ENCODE measurements at regions not wholly inside any gene's neighbourhood (a gene's known extent, or its start where the extent isn't known, plus 50 kb on each side); places are given as distances from the start of the nearest gene placed in this dataset.

DNA sequence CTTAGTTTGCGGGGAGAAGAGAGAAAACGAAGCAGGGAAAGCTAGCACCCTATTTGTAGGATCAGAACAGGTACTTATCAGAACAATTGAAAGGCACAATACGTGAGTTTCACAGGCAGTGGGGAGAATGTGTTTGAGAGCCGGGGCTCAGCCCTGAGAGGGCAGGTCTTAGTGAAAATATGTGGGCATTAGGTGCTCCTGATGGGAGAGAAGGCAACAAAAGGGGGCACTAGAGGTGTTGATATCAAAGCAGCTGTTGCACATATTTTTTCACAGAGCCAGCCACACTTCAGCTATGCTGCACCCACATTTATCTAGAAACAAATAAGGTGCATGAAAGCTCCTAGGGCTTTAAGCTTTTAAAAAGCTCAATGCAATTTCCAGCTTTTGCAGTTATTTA is 99.7 kb upstream of the MAN2A1 start:
- H3K9me3 ChIP-seq (ENCODE audit: control insufficient read depth in 4 of 4, low read length in 3 of 4), result no peaks in the 10 kb centered on the region
- 91% methylated on average over 4 of the region's 4 CpGs for WGBS
- H3K9ac ChIP-seq (ENCODE audit: low read depth in 1 of 2, low read length in 2 of 2), result no peak overlapping the region
- no peaks in the 10 kb centered on the region for H3K4me1 ChIP-seq (ENCODE audit: control insufficient read depth in 4 of 4, insufficient read depth in 4 of 4, low read length in 3 of 4)
- no peak overlapping the region for H3K4me3 ChIP-seq (ENCODE audit: low read depth in 1 of 3, low read length in 3 of 3)
- H3K36me3 ChIP-seq (ENCODE audit: control insufficient read depth in 4 of 4, insufficient read depth in 3 of 4, low read depth in 1 of 4, low read length in 3 of 4), result no peaks in the 10 kb centered on the region
- H3K27ac ChIP-seq (ENCODE audit: low read depth in 1 of 2, low read length in 2 of 2), result no peak overlapping the region
- no peak for DNase-seq (ENCODE audit: low spot score)
- TF ChIP-seq HNF4A (conservative IDR thresholded peaks at IDR 0.05) (no peak), SP1 (IDR thresholded peaks at IDR 0.05) (no peak), EGR1 (IDR thresholded peaks at IDR 0.05; ENCODE audit: low read depth in 2 of 2) (no peak), HNF4G (IDR thresholded peaks at IDR 0.05) (no peak), YY1 (IDR thresholded peaks at IDR 0.05) (no peak), RAD21 (IDR thresholded peaks at IDR 0.05) (no peak), FOXA2 (IDR thresholded peaks at IDR 0.05) (no peak), JUND (IDR thresholded peaks at IDR 0.05) (no peak), FOXA1 (IDR thresholded peaks at IDR 0.05) (no peak), GABPA (IDR thresholded peaks at IDR 0.05 in 1 of 2, conservative IDR thresholded peaks at IDR 0.05 in 1 of 2) (no peak), RXRA (IDR thresholded peaks at IDR 0.05) (no peak), NR2F2 (IDR thresholded peaks at IDR 0.05) (no peak), TAF1 (conservative IDR thresholded peaks at IDR 0.05) (no peak)
- TF ChIP-seq, protein P1, sequence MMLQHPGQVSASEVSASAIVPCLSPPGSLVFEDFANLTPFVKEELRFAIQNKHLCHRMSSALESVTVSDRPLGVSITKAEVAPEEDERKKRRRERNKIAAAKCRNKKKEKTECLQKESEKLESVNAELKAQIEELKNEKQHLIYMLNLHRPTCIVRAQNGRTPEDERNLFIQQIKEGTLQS (IDR thresholded peaks at IDR 0.05), result no peak
- TF ChIP-seq, protein P2, sequence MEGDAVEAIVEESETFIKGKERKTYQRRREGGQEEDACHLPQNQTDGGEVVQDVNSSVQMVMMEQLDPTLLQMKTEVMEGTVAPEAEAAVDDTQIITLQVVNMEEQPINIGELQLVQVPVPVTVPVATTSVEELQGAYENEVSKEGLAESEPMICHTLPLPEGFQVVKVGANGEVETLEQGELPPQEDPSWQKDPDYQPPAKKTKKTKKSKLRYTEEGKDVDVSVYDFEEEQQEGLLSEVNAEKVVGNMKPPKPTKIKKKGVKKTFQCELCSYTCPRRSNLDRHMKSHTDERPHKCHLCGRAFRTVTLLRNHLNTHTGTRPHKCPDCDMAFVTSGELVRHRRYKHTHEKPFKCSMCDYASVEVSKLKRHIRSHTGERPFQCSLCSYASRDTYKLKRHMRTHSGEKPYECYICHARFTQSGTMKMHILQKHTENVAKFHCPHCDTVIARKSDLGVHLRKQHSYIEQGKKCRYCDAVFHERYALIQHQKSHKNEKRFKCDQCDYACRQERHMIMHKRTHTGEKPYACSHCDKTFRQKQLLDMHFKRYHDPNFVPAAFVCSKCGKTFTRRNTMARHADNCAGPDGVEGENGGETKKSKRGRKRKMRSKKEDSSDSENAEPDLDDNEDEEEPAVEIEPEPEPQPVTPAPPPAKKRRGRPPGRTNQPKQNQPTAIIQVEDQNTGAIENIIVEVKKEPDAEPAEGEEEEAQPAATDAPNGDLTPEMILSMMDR (IDR thresholded peaks at IDR 0.05; ENCODE audit: low read depth, low read length, missing input control), result no peak
- TF ChIP-seq, protein P3, sequence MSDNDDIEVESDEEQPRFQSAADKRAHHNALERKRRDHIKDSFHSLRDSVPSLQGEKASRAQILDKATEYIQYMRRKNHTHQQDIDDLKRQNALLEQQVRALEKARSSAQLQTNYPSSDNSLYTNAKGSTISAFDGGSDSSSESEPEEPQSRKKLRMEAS (IDR thresholded peaks at IDR 0.05), result no peak
- TF ChIP-seq, protein P4, sequence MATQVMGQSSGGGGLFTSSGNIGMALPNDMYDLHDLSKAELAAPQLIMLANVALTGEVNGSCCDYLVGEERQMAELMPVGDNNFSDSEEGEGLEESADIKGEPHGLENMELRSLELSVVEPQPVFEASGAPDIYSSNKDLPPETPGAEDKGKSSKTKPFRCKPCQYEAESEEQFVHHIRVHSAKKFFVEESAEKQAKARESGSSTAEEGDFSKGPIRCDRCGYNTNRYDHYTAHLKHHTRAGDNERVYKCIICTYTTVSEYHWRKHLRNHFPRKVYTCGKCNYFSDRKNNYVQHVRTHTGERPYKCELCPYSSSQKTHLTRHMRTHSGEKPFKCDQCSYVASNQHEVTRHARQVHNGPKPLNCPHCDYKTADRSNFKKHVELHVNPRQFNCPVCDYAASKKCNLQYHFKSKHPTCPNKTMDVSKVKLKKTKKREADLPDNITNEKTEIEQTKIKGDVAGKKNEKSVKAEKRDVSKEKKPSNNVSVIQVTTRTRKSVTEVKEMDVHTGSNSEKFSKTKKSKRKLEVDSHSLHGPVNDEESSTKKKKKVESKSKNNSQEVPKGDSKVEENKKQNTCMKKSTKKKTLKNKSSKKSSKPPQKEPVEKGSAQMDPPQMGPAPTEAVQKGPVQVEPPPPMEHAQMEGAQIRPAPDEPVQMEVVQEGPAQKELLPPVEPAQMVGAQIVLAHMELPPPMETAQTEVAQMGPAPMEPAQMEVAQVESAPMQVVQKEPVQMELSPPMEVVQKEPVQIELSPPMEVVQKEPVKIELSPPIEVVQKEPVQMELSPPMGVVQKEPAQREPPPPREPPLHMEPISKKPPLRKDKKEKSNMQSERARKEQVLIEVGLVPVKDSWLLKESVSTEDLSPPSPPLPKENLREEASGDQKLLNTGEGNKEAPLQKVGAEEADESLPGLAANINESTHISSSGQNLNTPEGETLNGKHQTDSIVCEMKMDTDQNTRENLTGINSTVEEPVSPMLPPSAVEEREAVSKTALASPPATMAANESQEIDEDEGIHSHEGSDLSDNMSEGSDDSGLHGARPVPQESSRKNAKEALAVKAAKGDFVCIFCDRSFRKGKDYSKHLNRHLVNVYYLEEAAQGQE (IDR thresholded peaks at IDR 0.05), result no peak
- TF ChIP-seq, protein P5, sequence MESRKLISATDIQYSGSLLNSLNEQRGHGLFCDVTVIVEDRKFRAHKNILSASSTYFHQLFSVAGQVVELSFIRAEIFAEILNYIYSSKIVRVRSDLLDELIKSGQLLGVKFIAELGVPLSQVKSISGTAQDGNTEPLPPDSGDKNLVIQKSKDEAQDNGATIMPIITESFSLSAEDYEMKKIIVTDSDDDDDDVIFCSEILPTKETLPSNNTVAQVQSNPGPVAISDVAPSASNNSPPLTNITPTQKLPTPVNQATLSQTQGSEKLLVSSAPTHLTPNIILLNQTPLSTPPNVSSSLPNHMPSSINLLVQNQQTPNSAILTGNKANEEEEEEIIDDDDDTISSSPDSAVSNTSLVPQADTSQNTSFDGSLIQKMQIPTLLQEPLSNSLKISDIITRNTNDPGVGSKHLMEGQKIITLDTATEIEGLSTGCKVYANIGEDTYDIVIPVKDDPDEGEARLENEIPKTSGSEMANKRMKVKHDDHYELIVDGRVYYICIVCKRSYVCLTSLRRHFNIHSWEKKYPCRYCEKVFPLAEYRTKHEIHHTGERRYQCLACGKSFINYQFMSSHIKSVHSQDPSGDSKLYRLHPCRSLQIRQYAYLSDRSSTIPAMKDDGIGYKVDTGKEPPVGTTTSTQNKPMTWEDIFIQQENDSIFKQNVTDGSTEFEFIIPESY (IDR thresholded peaks at IDR 0.05), result no peak
- H3K27me3 ChIP-seq (ENCODE audit: control insufficient read depth in 4 of 4, insufficient read depth in 4 of 4, low read length in 3 of 4), result no peaks in the 10 kb centered on the region
